Mesothelial cell of epicardium (in vitro differentiated cells): ENCODE measurements at regions not wholly inside any gene's neighbourhood (a gene's known extent, or its start where the extent isn't known, plus 50 kb on each side); places are given as distances from the start of the nearest gene placed in this dataset.

Experiments used
- DNase-seq, 2 experiments: peaks; one replicate each; pipeline ENCODE4 v3.0.0; 2021; ENCODE audit warnings: low spot score in 2 of 2; ENCODE audit not compliant: unreplicated experiment in 2 of 2
- H3K27ac Mint-ChIP-seq: 2 replicates; pipeline ENCODE4 v1.8.0; 2021; ENCODE audit warnings: mixed read lengths
- H3K27me3 Mint-ChIP-seq: 2 replicates; pipeline ENCODE4 v1.8.0; 2021; ENCODE audit warnings: low read depth, mixed read lengths
- H3K36me3 Mint-ChIP-seq: 2 replicates; pipeline ENCODE4 v1.8.0; 2021; ENCODE audit warnings: mixed read lengths
- H3K4me1 Mint-ChIP-seq: 2 replicates; pipeline ENCODE4 v1.8.0; 2021; ENCODE audit warnings: mixed read lengths
- H3K4me3 Mint-ChIP-seq: 2 replicates; pipeline ENCODE4 v1.8.0; 2021; ENCODE audit warnings: mild to moderate bottlenecking, moderate library complexity, mixed read lengths
- H3K9me3 Mint-ChIP-seq: 2 replicates; pipeline ENCODE4 v1.8.0; 2021; ENCODE audit warnings: mixed read lengths
- TF ChIP-seq, protein P1 (sequence below): fragments of 200-600 bp; sonication (generic); IDR thresholded peaks from one replicate; pipeline ENCODE4 v1.5.0; 2021; ENCODE audit warnings: antibody characterized with exemption; ENCODE audit not compliant: unreplicated experiment

DNA sequence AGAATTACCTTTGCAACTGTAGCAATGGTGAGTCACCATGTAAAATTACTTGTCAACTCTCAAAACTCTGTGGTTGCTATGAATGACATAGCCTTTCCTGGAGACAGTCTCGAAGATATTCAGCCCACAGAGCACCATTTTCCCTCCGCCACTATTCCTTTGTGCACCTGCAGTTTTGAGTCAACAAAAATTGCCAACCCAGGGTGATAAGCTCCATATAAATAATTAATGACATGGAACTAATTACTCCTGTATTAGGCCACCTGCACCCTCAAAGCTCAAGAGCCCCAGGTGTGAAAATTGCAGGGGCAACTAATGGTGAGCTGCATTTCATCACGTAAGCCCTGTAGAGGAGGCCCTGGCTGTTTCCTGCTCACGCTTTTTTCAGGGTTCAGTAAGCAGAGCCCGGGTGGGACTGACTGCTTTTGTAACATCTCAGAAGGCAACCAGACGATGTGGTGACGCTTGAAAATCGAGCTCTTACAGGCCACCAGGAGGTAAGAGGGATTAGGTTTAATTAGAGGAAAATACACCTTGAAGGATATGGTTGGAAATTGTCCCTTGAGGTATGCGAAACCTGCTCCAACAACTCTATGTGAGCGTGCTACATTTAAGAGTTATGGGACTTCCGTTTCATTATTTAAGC lies 70.8 kb downstream of the BMP2 start:
- H3K27ac Mint-ChIP-seq: no peak overlapping the region
- H3K27me3 Mint-ChIP-seq: peaks cover 7% of the 10 kb centered on the region
- H3K4me1 Mint-ChIP-seq: no peaks in the 10 kb centered on the region
- DNase-seq: no peak
- TF ChIP-seq, protein P1, sequence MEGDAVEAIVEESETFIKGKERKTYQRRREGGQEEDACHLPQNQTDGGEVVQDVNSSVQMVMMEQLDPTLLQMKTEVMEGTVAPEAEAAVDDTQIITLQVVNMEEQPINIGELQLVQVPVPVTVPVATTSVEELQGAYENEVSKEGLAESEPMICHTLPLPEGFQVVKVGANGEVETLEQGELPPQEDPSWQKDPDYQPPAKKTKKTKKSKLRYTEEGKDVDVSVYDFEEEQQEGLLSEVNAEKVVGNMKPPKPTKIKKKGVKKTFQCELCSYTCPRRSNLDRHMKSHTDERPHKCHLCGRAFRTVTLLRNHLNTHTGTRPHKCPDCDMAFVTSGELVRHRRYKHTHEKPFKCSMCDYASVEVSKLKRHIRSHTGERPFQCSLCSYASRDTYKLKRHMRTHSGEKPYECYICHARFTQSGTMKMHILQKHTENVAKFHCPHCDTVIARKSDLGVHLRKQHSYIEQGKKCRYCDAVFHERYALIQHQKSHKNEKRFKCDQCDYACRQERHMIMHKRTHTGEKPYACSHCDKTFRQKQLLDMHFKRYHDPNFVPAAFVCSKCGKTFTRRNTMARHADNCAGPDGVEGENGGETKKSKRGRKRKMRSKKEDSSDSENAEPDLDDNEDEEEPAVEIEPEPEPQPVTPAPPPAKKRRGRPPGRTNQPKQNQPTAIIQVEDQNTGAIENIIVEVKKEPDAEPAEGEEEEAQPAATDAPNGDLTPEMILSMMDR: no peak
- no peak overlapping the region for H3K4me3 Mint-ChIP-seq
- H3K9me3 Mint-ChIP-seq: no peaks in the 10 kb centered on the region
- no peaks in the 10 kb centered on the region for H3K36me3 Mint-ChIP-seq

DNA sequence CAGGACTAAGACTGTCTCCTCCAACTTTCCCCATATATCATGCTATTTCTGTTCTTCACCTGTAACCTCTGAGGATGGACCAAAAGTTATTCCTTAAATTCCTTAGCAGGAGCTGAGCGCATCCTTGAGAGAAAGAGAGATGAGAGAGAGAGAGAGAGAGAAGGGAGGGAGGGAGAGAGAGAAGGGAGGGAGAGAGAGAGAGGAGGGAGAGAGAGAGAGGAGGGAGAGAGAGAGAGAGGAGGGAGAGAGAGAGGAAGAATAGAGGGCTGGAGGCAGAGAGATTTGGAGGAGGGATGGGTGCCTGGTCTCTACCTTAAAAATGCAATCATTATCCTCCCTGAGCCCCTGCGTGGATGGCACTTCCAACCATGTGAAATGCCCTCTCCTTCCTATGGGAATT lies 73.6 kb downstream of the BMP2 start:
- Mint-ChIP-seq H3K36me3 (no peaks in the 10 kb centered on the region), H3K4me1 (no peaks in the 10 kb centered on the region), H3K27ac (no peak overlapping the region), H3K27me3 (peaks cover 7% of the 10 kb centered on the region), H3K4me3 (no peak overlapping the region), H3K9me3 (no peaks in the 10 kb centered on the region)
- TF ChIP-seq, protein P1: no peak
- no peak for DNase-seq

DNA sequence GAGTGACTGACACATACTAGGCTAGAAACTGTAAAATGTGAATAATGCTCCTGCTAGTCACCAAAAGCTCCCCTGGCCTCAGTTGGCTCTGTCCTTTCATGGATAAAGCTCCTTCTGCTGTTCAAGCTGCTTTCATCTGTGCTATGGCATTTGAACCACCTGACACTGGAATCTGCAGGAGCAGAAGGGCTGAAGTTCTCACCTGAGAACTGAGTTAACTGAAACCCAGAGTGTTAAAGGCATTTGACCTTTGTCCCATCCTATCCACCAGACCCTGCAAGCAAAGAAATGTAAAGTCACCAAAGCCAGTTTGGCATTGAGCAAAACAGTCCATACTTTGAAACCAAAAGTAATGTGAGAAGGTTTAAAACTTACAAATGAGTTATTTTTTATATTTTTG lies 77.7 kb downstream of the BMP2 start:
- peaks cover 3% of the 10 kb centered on the region for H3K9me3 Mint-ChIP-seq
- DNase-seq: no peak
- H3K27ac Mint-ChIP-seq: no peak overlapping the region
- no peak overlapping the region for H3K4me3 Mint-ChIP-seq
- TF ChIP-seq, protein P1: no peak
- H3K4me1 Mint-ChIP-seq: no peaks in the 10 kb centered on the region
- H3K27me3 Mint-ChIP-seq: peaks cover 8% of the 10 kb centered on the region
- no peaks in the 10 kb centered on the region for H3K36me3 Mint-ChIP-seq

DNA sequence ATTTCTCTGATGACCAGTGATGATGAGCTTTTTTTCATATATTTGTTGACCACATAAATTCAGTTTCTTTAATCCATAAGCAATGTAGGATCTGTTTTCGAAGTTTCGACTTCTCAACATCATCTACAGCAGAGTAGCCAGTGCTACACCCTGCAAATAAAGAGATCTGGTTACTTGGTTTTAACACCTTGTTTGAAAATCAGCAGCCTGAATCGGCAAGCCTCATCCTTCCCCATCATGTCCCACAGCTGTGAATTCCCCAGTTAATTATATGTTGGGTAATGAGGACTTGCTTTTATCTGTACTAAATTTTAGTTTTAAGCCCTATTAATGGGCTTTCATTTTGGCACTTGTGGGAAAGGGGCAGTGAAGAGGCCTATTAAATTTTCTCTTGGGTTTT lies 80.6 kb downstream of the BMP2 start:
- Mint-ChIP-seq H3K27me3 (peaks cover 2% of the 10 kb centered on the region), H3K4me3 (no peak overlapping the region), H3K9me3 (peaks cover 3% of the 10 kb centered on the region), H3K36me3 (no peaks in the 10 kb centered on the region), H3K4me1 (no peaks in the 10 kb centered on the region), H3K27ac (no peak overlapping the region)
- DNase-seq: no peak
- TF ChIP-seq, protein P1: no peak

DNA sequence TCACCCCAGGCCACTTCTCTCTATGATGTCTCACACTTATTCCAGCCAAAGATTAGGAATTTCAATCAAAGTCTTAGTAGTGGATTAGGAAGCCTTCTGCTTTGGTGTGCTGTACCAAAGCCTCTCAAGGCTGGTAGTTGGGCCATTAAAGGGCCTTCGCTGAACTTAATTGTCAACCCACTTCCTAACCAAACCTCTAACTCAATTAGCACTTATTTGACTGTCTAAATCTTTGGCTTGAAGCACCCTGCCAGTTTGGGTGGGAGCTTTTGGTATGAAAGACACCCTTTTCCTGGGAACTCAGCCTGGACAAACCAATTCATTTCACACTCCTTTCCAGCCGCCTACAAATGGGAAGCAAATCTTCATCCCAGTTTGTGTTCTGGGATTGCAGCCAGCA lies 81.5 kb downstream of the BMP2 start:
- peaks cover 3% of the 10 kb centered on the region for H3K9me3 Mint-ChIP-seq
- no peak overlapping the region for H3K4me3 Mint-ChIP-seq
- no peak for DNase-seq
- no peak overlapping the region for H3K27ac Mint-ChIP-seq
- no peaks in the 10 kb centered on the region for H3K36me3 Mint-ChIP-seq
- TF ChIP-seq, protein P1: no peak
- peaks cover 2% of the 10 kb centered on the region for H3K27me3 Mint-ChIP-seq
- no peaks in the 10 kb centered on the region for H3K4me1 Mint-ChIP-seq

DNA sequence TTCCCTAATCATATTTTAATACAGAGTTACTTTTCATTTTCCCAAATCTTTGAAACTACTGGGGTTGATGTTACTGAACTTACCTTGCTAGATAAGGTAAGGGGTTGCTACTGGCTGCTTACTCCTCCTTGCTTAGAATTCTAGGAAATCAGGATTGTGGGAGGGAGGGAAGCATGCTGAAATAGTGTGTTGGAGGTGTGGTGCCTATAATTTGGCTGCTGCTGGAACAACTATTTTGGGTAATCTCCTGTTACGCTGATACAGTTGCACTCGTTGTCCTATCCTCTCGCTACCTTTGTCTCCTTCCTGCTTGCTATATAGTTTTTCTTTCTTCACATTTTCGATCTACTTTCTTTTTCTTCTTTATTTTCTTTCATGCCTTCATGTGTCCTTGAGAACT lies 83.7 kb downstream of the BMP2 start:
- Mint-ChIP-seq H3K36me3 (no peaks in the 10 kb centered on the region), H3K4me3 (no peak overlapping the region), H3K27ac (no peak overlapping the region), H3K27me3 (peaks cover 2% of the 10 kb centered on the region), H3K9me3 (peaks cover 3% of the 10 kb centered on the region), H3K4me1 (no peaks in the 10 kb centered on the region)
- DNase-seq: no peak
- TF ChIP-seq, protein P1: no peak
